Muscle of arm (tissue), 1 donor: ENCODE measurements at regions not wholly inside any gene's neighbourhood (a gene's known extent, or its start where the extent isn't known, plus 50 kb on each side); places are given as distances from the start of the nearest gene placed in this dataset.
A peak's percentile ranks its signal among the peaks of the same experiment; 100 is the strongest.
"Not testable (repeated sequence)": the region's sequence is repeated elsewhere in the genome, so short reads cannot be mapped to it uniquely, and the experiment has no call there.

Experiments used
- DNase-seq: peaks from one replicate; pipeline ENCODE4 v3.0.0-alpha.2; 2013

DNA sequence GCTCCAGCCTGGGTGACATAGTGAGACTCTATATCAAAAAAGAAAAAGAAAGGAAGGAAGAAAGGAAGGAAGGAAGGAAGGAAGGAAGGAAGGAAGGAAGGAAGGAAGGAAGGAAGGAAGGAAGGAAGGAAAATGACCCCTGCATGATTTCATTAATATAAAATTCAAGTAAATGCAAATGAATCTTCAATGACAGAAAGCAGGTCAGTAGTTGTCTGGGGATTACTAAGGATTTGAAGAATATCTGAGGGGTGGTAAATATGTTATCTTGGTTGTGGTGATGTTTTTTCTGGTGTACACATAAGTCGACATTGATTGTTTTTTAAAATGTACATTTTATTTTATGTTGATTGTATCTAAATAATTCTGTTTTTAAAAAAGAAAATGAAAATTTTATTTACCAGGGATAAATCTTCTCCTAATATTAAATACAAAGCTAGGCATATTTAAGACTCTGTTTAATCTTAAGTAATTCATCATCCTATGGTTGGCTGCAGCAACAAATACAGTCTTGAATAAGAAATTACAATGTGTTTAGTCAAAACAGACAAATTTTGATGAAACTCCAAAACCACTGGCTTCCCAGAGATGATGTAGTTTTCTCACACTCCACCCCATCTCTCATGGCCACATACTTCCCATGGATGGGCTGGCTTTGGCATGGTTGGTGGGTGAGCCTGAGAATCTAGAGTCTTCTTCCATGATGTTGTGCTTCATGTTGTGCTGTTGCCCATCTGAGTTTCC lies 314.7 kb upstream of the REG3G start:
- DNase-seq: no peak

DNA sequence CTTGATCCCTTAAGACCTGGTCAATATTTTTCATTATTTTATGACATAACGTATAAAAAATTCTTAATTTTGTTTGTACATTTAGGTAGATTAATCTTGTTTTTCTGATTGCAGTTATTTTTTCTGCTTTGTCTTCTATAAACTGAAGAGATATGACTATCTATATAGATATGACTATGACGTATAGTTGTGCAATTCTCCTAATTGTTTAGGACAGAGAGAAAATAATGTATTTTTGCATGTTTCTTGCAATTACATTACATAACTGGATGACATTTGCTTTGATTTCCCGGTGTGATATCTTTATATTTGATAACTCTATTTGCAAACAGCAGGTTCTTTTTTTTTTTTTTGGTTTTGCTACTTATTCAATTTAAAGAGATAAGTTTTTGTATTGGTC lies 310.2 kb upstream of the REG3G start:
- DNase-seq: no peak

DNA sequence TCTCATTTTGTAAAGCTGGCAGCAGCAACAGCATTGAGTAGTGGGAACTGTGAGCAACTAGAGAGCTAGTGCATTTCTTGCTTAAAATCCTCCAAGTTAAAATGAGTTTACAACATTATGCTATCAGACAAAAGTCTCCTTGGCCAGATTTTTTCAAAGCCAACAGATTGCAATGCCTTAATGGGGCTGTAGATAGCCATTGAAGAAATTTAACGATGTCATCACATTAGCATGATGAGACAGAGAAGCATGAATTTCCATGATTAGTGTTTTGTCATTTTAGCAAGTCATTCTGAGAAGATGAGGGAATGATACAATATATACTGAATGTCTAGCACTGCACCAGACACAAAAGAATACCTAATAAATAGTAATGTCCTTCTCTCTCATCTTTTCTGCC lies 307.5 kb upstream of the REG3G start:
- no peak for DNase-seq

DNA sequence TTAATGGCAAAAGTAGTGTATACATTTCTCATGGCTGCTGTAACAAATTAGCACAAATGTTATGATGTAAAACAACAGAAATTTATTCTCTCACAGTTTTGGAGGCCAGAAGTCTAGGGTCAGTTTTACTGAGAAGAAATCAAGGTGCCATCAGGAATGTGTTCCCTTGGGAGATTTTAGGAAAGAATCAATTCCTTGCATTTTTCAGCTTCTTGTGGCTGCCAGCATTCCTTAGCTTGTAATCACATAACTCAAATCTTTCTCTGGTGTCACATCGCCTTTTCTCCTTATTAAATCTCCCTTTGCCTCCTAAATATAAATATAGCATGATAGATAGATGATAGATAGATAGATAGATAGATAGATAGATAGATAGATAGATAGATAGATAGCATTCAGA lies 307.0 kb upstream of the REG3G start:
- DNase-seq: no peak

DNA sequence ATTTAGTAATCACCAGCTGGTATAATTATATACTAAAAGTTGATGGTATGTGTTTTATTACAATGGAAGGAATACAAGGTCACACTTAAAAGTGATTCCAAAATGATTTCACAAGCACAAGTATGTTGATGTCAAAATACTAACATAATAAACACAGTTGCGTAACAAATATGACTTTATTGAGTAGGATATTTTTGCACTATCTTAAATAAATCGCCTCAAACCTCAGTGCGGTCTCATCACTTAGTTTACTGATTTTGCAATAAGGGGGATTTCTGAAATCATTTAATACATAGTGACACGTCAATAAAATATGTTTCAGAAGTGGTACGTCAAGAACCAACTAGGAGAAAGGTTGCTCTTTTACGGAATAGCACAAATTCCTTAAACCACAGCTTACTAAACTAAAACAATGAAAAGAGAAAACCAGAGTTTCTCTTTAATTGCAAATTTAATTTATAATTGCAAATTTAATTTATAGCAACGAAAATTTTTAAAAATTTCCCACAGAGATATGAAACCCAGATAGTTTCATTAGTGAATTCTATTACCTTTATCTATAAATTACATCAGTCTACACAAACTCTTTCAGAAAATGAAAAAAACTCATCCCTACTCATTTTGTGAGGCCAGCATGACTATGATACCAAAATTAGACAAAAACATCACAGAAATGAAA lies 304.0 kb upstream of the REG3G start:
- no peak for DNase-seq

DNA sequence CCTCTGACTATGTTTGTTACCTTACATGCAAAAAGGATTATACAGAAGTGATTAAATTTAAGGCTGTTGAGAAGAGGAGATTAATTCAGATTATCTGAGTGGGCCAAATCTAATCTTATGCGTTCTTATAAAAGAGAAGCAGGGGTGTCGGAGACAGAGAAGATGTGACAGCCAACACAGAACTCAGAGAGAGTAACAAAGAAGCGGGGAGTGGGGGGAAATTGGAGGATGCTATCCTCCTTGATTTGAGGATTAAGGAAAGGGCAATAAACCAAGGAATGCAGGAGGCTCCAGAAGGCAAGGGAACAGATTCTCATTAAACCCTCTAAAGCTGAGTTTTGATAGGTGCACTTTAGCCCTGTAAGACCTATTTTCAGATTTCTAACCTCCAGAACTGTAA lies 291.3 kb upstream of the REG3G start:
- DNase-seq: no peak

DNA sequence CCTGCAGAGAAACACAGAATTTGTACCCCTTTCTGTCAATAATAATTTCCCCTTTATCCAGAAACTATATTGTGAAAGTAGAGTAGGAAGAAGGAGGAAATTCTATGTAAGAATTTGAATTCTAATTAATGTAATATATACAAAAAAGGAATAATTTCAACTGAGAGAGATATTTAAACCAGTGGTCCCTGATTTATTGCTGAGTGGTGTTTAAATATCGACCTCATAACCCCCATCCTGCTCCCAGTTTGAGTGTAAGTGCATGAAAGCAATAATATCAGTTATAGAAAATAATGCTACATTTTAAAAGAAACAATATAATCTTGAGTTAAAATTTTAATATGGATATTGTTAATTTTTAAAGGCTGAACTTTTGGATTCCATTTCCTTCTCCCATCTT lies 286.2 kb upstream of the REG3G start:
- DNase-seq: no peak

DNA sequence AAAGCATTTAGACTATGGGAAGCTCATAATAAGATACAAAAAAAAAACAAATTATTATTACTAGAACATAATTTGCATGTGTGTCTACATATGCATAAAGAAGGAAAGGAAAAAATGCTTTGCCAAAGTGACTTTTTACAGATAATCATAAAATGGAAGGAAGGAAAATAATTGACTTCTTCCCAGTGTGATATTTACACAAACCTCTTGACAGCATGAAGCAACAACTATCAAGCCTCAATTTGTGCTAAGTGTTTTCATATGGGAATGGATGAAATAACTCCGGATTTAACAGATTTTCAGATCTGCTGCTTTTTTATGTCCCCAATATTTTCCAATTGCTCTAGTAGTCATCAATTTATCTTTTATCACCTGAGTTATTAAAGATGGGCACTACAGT lies 275.9 kb upstream of the REG3G start:
- DNase-seq: no peak

DNA sequence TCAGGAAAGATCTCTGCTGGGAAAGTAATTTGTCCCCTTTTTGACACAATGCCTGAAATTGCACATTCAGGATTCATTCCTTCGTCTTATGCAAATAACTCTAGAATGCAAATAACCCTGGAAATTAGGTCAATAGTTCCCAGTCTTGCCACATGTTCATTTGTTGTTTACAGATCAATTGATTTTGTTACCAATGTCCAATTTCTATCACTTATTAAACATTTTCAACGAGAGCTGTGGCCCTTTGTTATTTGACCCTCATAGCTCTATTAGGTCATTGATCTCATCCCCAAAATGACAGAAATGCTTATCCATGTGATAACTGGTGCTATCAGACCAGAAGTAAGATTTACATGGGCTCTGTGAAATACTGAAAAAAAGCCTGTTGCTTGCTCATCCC lies 275.3 kb upstream of the REG3G start:
- DNase-seq: no peak

DNA sequence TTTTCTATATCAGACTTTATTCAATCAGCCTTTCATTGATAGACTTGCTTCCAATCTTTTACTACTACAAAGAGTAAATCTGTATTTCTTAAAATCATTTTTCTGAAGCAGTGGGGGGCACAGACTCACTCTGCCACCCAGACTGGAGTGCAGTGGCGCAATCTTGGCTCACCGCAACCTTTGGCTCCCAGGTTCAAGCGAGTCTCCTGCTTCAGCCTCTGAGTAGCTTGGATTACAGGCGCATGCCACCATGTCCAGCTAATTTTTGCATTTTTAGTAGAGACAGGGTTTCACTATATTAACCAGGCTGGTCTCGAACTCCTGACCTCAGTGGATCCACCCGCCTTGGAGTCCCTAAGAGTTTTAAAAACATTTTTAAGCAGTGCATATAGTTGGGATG lies 270.6 kb upstream of the REG3G start:
- no peak for DNase-seq

DNA sequence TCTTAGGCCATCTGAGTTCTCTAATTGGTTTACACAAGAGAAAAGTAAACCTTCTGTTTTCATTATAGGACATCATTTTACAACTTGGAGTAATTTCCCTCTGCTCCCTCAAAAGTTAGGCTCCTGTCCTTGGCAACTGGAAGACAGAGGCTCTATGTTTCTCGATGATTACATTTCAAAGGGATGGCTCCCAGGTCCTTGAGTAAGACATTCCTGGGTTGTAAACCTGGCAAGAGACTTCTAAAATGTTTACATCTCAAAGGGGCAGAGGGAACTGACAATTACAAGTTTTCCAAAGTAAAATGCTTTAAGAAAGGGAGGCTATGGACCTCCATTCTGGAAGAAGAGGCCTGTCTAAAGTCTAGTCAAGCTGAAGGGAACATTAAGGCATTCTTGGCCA lies 268.3 kb upstream of the REG3G start:
- no peak for DNase-seq

DNA sequence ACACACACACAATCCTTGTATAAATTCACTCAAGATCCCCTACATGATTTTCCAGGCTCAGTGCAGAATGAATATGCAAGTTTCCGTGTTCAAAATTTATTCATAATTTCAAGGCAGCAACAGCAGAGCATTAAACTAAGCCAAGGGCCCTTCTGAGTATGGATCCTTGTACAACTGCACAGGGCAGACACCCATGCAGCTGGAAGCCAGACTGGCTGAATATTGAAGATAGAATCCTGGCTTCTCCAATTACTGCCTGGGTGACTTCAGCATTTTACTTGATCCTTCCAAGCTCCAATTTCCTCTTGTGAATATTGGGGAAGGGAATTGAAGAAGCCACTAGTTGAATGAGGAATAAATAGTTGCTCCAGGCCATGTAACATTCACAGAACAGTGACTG lies 267.9 kb upstream of the REG3G start:
- no peak for DNase-seq

DNA sequence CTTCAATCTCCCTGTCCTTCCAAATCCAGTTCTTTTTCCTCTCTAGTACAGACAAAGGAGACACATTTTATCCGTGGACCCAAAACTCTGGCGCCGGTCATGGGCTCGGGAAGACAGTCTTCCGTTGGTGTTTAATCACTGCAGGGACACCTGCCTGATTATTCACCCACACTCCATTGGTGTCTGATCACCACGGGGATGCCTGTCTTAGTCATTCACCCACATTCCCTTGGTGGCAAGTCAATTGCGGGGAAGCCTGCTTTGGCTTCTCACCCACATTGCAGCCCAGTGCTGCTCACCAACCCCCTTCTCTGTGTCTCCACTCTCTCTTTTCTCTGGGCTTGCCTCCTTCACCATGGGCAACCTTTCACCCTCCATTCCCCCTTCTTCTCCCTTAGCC lies 266.7 kb upstream of the REG3G start:
- not testable (repeated sequence) for DNase-seq

DNA sequence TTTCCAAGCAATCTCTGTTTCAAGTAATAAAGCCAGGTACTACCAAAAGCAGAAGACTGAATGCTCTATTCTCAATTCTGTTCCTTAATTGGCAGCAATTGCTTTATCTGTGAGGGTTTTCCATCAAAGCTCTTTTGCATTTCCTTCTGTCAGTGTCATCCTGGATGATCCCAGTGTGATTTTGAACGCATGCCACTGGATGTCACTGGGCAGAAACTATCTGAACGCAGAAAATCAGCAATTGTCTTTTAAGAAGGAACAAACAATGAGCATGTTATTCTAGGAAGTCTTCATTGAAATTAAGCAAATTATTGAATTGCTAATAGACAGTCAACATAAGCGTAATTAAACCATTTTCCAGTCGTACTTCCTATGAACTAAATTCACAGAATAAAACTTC lies 259.0 kb upstream of the REG3G start:
- DNase-seq: no peak

DNA sequence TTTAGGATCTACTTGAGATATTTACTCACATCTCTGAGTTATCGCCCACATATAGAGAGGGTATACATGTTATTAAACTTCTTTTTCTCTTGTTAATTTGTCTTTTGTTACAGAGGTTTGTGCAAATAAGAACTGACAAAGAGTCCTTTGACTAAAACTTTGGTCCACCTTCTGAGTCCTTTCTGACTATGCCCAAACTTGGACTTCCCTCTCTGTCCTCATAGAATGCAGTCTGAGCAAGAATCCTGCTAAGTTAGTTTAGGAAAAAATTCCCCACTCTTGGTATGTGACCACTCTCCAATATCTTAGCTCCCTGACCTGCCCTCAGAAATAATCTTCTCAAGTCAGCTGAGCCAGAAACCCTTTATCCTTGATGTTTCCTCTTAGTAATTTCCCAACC lies 257.5 kb upstream of the REG3G start:
- no peak for DNase-seq

DNA sequence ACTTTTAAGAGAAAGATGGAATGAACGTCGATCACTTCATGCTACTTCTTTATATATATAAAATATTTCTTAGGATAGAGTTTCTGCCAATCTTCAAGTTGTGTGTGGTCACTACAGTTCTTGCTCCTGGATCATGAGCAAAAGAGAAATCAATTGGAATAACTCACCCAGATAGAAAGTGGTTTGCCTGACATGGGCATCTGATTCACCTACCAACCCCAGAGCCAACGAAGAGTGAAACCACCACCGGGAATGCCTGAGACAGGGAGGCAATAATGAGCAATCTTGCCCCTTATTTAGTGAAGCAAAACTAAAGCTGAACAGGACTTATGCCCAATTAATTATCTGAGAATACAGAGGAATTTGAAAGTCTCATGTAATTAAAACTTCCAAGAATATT lies 250.2 kb upstream of the REG3G start:
- DNase-seq: no peak

DNA sequence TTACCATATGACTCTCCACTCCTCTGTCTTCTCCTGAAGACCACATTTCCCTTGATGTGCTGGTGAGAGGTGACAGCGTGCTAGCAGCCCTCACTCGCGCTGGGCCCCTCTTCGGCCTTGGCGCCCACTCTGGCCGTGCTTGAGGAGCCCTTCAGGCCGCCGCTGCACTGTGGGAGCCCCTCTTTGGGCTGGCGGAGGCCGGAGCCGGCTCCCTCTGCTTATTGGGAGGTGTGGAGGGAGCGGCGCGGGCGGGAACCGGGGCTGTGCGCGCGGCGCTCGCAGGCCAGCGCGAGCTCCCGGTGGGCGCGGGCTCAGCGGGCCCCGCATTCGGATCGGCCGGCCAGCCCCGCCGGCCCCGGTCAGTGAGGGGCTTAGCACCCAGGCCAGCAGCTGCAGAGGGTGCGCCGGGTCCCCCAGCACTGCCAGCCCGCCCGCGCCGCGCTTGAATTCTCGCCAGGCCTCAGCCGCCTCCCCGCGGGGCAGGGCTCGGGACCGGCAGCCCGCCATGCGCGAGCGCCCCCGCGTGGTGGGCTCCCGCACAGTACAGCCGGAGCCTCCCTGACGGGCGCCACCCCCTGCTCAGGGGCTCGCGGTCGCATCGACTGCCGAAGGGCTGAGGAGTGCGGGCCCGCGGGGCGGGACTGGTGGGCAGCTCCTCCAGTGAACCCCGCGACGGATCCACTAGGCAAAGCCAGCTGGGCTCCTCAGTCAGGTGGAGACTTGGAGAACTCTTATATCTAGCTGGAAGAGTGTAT lies 246.6 kb upstream of the REG3G start:
- DNase-seq: no peak

DNA sequence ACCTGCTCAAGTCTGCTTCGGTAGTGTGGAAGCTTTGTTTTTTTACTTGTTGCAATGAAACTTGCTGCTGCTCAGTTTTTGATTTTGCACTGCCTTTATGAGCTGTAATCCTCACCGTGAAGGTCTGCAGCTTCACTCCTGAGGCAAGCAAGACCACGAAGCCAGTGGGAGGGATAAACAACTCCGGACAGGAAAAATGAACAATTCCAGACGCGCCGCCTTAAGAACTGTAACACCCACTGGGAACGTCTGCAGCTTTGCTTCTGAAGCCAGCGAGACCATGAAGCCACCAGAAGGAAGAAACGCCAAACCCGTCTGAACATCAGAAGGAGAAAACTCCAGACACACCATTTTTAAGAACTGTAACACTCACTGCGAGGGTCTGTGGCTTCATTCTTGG lies 245.7 kb upstream of the REG3G start:
- peak; percentile 42 for DNase-seq

DNA sequence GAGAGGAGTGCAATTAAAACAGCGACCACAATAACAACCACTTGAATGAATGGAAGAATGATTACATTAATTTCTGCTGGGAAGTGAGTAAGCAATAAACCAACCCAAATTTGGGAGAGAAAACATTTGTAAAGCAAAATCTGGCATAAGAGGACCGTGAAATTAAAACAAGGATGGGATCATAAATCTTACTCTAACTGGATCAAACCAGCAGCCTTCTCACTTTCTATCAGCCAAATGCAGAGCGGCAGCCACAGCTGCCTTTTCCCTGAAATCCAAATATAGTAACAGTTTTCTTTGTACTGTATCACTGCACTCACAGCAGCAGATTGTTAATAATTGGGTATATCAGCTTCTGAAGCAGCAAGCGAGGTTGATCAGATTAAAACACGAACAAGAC lies 245.2 kb upstream of the REG3G start:
- peak; percentile 41 for DNase-seq

DNA sequence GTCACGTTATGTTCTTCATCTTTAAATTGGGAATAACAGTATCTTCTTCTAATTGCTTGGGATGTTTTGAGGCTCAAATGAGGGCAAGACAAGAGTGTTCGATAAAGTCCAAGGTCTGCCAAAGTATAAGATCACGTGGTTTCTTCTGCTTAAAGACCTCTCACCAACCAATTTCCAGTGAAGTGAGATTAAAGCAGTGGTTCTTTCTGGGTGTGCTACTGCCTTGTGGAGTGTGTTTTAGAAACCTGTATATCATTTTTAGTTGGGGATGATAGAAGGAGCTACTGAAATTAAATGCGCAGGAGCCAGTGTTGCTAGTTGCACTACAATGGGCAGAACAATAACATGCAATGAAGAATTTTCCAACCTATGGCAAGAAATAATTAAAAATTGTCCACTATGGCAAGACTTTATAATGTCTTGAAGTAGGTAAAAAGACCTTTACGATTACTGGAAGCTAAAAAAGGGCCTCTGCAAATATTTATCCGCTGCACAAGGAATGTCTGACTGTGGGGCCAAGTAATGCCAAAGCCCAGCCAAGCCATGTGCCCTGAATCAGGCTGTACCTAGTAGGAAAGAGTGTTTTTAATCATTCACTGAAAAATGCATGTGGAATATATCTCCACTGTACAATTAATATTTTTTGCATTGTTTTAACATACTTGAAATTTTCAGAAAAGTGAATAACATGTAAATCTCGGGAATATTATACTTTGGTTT lies 244.5 kb upstream of the REG3G start:
- DNase-seq: no peak

DNA sequence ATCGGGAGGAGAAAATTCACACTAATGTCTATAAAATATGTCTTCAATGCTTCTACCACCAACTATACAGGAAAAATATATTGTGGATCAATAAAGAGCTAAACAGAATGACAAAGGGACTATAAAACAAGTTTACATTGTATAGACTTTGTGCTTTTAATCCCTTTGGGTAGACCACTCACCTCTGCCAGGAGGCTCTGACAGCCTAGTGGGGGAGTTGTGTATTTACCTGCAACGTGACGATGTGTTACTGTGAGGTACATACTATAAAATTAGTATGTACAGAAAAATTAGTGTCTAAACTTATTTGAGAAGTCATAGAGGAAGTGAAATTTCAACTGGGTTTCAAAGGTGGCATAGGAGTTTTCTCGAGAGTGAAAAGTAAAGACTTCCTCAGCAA lies 243.3 kb upstream of the REG3G start:
- no peak for DNase-seq

DNA sequence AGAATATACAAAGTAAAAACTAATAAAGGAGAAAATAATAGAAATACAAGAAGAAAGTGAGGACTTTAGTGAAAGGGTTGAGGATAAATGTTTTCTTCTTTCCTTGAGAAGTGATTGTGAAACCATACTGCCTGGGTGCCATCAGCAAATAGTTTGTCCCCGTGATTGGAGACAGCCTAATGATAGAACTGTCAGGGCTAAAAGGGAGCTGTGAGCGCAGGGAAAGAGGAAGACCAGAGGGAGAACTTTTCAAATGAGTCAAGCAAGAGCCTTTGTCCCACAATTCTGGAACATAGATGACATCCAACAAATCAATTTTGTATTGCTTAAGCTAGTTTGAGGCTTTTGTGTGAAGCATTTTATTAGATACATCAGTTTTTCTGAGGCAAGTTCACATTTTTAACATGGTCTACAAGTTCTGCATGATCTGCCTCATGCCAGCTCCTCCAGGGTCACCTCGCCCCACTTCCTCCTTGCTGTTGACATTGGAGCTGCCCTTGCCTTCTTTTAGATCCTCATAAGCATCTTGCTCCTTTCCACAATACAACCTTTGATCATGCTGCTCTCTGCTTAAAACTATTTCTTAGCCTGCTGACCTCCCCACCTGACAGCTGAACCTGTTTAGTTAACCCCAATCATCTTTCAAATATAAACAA lies 213.4 kb upstream of the REG3G start:
- no peak for DNase-seq
